Activated naive CD4-positive, alpha-beta T cell treated with anti-CD3 and anti-CD28 coated beads, Interleukin-2, amount 50 U/mL, for 72 hours (primary cell): ENCODE measurements at regions not wholly inside any gene's neighbourhood (a gene's known extent, or its start where the extent isn't known, plus 50 kb on each side); places are given as distances from the start of the nearest gene placed in this dataset.

ENCODE experiments used
- ATAC-seq, 2 donors: fragments of 150-1000 bp; cut with Tn5 transposase; 2 replicates each; pipeline ENCODE4 v1.10.0; 2021; ENCODE audit warnings: mild to moderate bottlenecking in 2 of 2, moderate library complexity in 2 of 2
- DNase-seq, 2 donors: peaks; one replicate each; pipeline ENCODE4 v3.0.0; 2021 to 2022; ENCODE audit warnings: low spot score in 2 of 2
- H3K27ac Mint-ChIP-seq, 2 donors: one replicate each; pipeline ENCODE4 v1.8.0; 2022; ENCODE audit warnings: mild to moderate bottlenecking in 2 of 2, mixed read lengths in 2 of 2
- H3K36me3 Mint-ChIP-seq, 2 donors: one replicate each; pipeline ENCODE4 v1.8.0; 2022; ENCODE audit warnings: mixed read lengths in 2 of 2
- H3K9me3 Mint-ChIP-seq, 2 donors: one replicate each; pipeline ENCODE4 v1.8.0; 2022; ENCODE audit warnings: mixed read lengths in 2 of 2

- ATAC-seq: no peak
- Mint-ChIP-seq H3K27ac (no peak overlapping the region), H3K36me3 (no peaks in the 10 kb centered on the region), H3K9me3 (no peaks in the 10 kb centered on the region)
- DNase-seq: no peak
Observed at GRCh38 chr14:36006623-36007022, 169.9 kb downstream of the PTCSC3 start.

GRCh38 chr14:36005670-36006069 lies 170.9 kb downstream of the PTCSC3 start:
- DNase-seq (no peak), ATAC-seq (no peak)
- Mint-ChIP-seq H3K36me3 (no peaks in the 10 kb centered on the region), H3K27ac (no peak overlapping the region), H3K9me3 (no peaks in the 10 kb centered on the region)

GRCh38 chr14:36001936-36002335 lies 174.6 kb downstream of the PTCSC3 start:
- Mint-ChIP-seq H3K36me3 (no peaks in the 10 kb centered on the region), H3K9me3 (no peaks in the 10 kb centered on the region), H3K27ac (no peak overlapping the region)
- no peak for DNase-seq
- ATAC-seq: no peak

- no peak overlapping the region for H3K27ac Mint-ChIP-seq
- ATAC-seq (no peak), DNase-seq (no peak)
- H3K36me3 Mint-ChIP-seq: no peaks in the 10 kb centered on the region
- no peaks in the 10 kb centered on the region for H3K9me3 Mint-ChIP-seq
Observed at GRCh38 chr14:35999294-35999693, 173.2 kb downstream of the BRMS1L start.

GRCh38 chr14:35998303-35998702 lies 172.2 kb downstream of the BRMS1L start:
- ATAC-seq (no peak), DNase-seq (no peak)
- H3K36me3 Mint-ChIP-seq: no peaks in the 10 kb centered on the region
- H3K9me3 Mint-ChIP-seq: no peaks in the 10 kb centered on the region
- H3K27ac Mint-ChIP-seq: no peak overlapping the region

GRCh38 chr14:35993684-35993960 lies 167.5 kb downstream of the BRMS1L start:
- no peak for ATAC-seq
- Mint-ChIP-seq H3K27ac (no peak overlapping the region), H3K9me3 (no peaks in the 10 kb centered on the region), H3K36me3 (no peaks in the 10 kb centered on the region)
- no peak for DNase-seq

GRCh38 chr14:35992816-35993683 lies 166.9 kb downstream of the BRMS1L start:
- no peak for DNase-seq

GRCh38 chr14:35991356-35991755 lies 165.2 kb downstream of the BRMS1L start:
- ATAC-seq (no peak), DNase-seq (no peak)
- H3K36me3 Mint-ChIP-seq: no peaks in the 10 kb centered on the region
- H3K27ac Mint-ChIP-seq: no peak overlapping the region
- H3K9me3 Mint-ChIP-seq: no peaks in the 10 kb centered on the region

More at GRCh38 chr14:35992816-35993683, 166.9 kb downstream of the BRMS1L start:
- Mint-ChIP-seq H3K9me3 (no peaks in the 10 kb centered on the region), H3K36me3 (no peaks in the 10 kb centered on the region), H3K27ac (no peak overlapping the region)
- ATAC-seq: no peak

GRCh38 chr14:35989736-35990135 lies 163.6 kb downstream of the BRMS1L start:
- no peak for ATAC-seq
- no peaks in the 10 kb centered on the region for H3K9me3 Mint-ChIP-seq
- H3K36me3 Mint-ChIP-seq: no peaks in the 10 kb centered on the region
- no peak for DNase-seq
- no peak overlapping the region for H3K27ac Mint-ChIP-seq

- Mint-ChIP-seq H3K9me3 (no peaks in the 10 kb centered on the region), H3K27ac (no peak overlapping the region)
- ATAC-seq: no peak
Observed at GRCh38 chr14:35988972-35989690, 163.0 kb downstream of the BRMS1L start.

GRCh38 chr14:35988550-35988949 lies 162.4 kb downstream of the BRMS1L start:
- Mint-ChIP-seq H3K9me3 (no peaks in the 10 kb centered on the region), H3K36me3 (no peaks in the 10 kb centered on the region), H3K27ac (no peak overlapping the region)
- no peak for ATAC-seq
- no peak for DNase-seq

More at GRCh38 chr14:35988972-35989690, 163.0 kb downstream of the BRMS1L start:
- DNase-seq: no peak
- no peaks in the 10 kb centered on the region for H3K36me3 Mint-ChIP-seq

GRCh38 chr14:35987731-35988130 lies 161.6 kb downstream of the BRMS1L start:
- DNase-seq: no peak
- Mint-ChIP-seq H3K36me3 (no peaks in the 10 kb centered on the region), H3K27ac (no peak overlapping the region), H3K9me3 (no peaks in the 10 kb centered on the region)
- ATAC-seq: no peak

GRCh38 chr14:35986219-35986573 lies 160.1 kb downstream of the BRMS1L start:
- ATAC-seq: no peak
- no peaks in the 10 kb centered on the region for H3K9me3 Mint-ChIP-seq

GRCh38 chr14:35985474-35986218 lies 159.5 kb downstream of the BRMS1L start:
- H3K27ac Mint-ChIP-seq: no peak overlapping the region
- H3K9me3 Mint-ChIP-seq: no peaks in the 10 kb centered on the region
- H3K36me3 Mint-ChIP-seq: no peaks in the 10 kb centered on the region
- DNase-seq (no peak), ATAC-seq (peak in 1 of 2 donors; percentile 18)

More at GRCh38 chr14:35986219-35986573, 160.1 kb downstream of the BRMS1L start:
- Mint-ChIP-seq H3K36me3 (no peaks in the 10 kb centered on the region), H3K27ac (no peak overlapping the region)
- DNase-seq: no peak

GRCh38 chr14:35979531-35979930 lies 153.4 kb downstream of the BRMS1L start:
- H3K36me3 Mint-ChIP-seq: no peaks in the 10 kb centered on the region
- DNase-seq (no peak), ATAC-seq (no peak)
- no peak overlapping the region for H3K27ac Mint-ChIP-seq
- no peaks in the 10 kb centered on the region for H3K9me3 Mint-ChIP-seq

- Mint-ChIP-seq H3K36me3 (no peaks in the 10 kb centered on the region), H3K27ac (no peak overlapping the region), H3K9me3 (no peaks in the 10 kb centered on the region)
- ATAC-seq: no peak
- DNase-seq: no peak
Observed at GRCh38 chr14:35978561-35978960, 152.4 kb downstream of the BRMS1L start.

- Mint-ChIP-seq H3K36me3 (no peaks in the 10 kb centered on the region), H3K9me3 (no peaks in the 10 kb centered on the region), H3K27ac (no peak overlapping the region)
- ATAC-seq (no peak), DNase-seq (no peak)
Observed at GRCh38 chr14:35975814-35976213, 149.7 kb downstream of the BRMS1L start.
